ENCODE measurements at regions not wholly inside any gene's neighbourhood (a gene's known extent, or its start where the extent isn't known, plus 50 kb on each side); places are given as distances from the start of the nearest gene placed in this dataset.

DNA sequence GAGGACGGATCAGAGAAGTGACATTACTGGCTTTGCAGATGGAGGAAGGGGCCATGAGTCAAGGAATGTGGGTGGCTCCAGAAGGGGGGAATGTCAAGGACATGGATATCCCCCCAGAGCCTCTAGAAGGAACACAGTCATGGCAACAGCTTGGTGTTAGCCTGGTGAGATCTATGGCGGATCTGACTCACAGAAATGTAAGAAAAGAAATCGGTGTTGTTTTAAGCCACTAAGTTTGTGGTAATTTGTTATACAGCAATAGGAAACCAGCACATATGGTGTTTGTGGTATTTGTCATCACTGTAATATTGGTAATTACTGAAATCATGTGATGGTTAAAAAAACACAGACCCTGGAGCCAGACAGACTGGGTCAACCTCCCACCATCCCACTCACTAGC, 236.2 kb downstream of the SETD4 start:
- TF ChIP-seq, protein P1, sequence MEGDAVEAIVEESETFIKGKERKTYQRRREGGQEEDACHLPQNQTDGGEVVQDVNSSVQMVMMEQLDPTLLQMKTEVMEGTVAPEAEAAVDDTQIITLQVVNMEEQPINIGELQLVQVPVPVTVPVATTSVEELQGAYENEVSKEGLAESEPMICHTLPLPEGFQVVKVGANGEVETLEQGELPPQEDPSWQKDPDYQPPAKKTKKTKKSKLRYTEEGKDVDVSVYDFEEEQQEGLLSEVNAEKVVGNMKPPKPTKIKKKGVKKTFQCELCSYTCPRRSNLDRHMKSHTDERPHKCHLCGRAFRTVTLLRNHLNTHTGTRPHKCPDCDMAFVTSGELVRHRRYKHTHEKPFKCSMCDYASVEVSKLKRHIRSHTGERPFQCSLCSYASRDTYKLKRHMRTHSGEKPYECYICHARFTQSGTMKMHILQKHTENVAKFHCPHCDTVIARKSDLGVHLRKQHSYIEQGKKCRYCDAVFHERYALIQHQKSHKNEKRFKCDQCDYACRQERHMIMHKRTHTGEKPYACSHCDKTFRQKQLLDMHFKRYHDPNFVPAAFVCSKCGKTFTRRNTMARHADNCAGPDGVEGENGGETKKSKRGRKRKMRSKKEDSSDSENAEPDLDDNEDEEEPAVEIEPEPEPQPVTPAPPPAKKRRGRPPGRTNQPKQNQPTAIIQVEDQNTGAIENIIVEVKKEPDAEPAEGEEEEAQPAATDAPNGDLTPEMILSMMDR (IDR thresholded peaks at IDR 0.05), result no peak
- no peak for ATAC-seq
- WGBS, 2 donors, result 90 to 93% methylated on average over 3 of the region's 3 CpGs
- intact Hi-C loops (cut with DNase I), result no loop called here
- Histone ChIP-seq H3K4me3 (no peak overlapping the region), H3K9me3 (peaks cover 0 to 9% (median 0%) of the 10 kb centered on the region in 11 donors), H3K27me3 (peaks cover 0 to 13% (median 6%) of the 10 kb centered on the region in 7 donors), H3K36me3 (no peaks in the 10 kb centered on the region), H3K27ac (no peak overlapping the region), H3K4me1 (no peaks in the 10 kb centered on the region)
- DNase-seq, result no peak

DNA sequence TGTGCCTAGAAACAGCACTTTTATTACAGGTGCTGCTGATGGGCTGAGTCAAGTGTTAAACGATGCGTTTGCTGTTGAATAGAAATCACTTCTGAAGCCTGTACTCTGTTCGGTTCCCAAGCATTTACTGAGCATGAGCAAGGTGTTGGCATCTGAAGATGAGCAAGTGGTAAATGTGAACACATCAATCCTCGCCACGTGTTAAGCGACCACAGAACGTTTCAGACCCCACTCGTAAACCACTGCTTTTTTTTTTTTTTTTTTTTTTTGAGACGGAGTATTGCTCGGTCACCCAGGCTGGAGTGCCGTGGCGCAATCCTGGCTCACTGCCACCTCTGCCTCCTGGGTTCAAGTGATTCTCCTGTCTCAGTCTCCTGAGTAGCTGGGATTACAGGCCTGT, 241.2 kb downstream of the SETD4 start:
- H3K27ac ChIP-seq, result no peak overlapping the region
- H3K4me3 ChIP-seq, result no peak overlapping the region
- intact Hi-C loops (cut with DNase I), result no loop called here
- H3K36me3 ChIP-seq, result no peaks in the 10 kb centered on the region
- no peak for ATAC-seq
- H3K9me3 ChIP-seq, result peaks cover 0 to 9% (median 0%) of the 10 kb centered on the region in 11 donors
- H3K4me1 ChIP-seq, result peaks cover 0 to 7% (median 0%) of the 10 kb centered on the region in 9 donors
- DNase-seq, result no peak
- 91 to 93% methylated on average over 11 to 12 of the region's 12 CpGs for whole genome bisulfite sequencing, 2 donors
- TF ChIP-seq, protein P1 (IDR thresholded peaks at IDR 0.05), result no peak
- peaks cover 0 to 6% (median 0%) of the 10 kb centered on the region in 7 donors for H3K27me3 ChIP-seq

DNA sequence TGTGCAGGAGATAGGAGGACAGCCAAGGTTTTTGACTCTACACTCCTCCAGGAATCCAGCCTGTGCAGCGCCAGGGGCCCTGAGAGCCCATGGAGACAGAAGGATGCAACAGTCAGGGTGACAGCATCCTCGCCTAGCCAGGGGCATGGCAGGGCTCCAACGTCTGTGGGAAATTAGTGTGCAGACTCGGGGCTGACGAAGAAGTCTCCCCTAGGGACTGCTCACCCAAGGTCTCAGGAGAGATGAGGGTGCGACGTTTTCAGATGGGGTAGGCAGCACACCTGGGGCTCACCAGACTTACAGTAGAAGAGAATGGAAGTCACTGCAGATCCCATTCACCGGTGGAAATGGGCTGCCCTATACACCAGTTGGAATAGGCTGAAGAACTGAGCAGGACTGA, 241.7 kb downstream of the SETD4 start:
- 72 to 75% methylated on average over 8 of the region's 8 CpGs for WGBS, 2 donors
- ATAC-seq, result no peak
- intact Hi-C loops (cut with DNase I), result loop anchor here in 1 of 10 donors (1.0 kb wide), 1 partner anchor 47 kb away; no protein-coding TSS in a partner anchor

DNA sequence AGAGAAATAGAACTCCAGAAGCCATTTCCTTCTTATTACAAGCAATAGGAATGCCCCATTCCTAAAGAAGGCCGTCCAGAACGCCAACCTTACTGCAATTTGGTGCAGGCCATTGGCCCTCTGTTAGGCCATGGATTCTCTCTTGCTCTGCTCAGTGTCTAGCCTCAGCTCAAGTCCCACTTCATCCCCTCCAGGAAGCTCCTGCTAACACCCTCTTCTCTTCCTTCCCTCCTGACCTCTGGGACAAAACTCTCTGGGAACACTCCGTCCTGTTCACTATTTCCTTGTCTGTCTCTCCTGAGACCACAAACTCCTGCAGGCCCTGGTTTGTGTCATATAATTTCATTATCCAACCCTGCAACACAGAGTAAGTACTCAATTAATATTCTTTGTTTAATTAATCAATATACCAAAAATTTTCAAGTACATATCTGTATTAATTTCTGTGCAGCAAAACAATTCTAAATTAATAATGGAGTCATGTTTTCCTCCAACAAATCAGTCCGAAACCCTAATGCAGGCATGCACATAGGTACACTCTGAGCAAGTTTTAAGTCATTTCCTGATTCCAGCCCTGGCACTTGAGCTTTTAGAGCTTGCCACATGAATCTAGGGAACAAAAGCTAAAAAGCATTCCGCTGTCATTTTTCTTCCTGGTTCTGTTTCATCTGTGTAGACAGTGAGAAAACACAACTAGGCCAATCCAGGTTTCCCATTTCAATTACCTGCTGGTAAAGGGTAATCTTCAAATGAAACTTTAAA, 245.3 kb downstream of the SETD4 start:
- ATAC-seq (peak in 4 of 8 donors; percentile 20 to 55 (median 34)), DNase-seq (no peak)
- intact Hi-C loops (cut with DNase I), result no loop called here
- H3K9me3 ChIP-seq, result no peaks in the 10 kb centered on the region
- peak overlapping the region in 1 of 10 donors; percentile 52 for H3K27ac ChIP-seq
- no peak overlapping the region for H3K4me3 ChIP-seq
- peaks cover 0 to 7% (median 0%) of the 10 kb centered on the region in 9 donors for H3K4me1 ChIP-seq
- no peaks in the 10 kb centered on the region for H3K27me3 ChIP-seq
- TF ChIP-seq, protein P1 (IDR thresholded peaks at IDR 0.05), result no peak
- 75 to 84% methylated on average over 5 of the region's 5 CpGs for WGBS, 2 donors
- no peaks in the 10 kb centered on the region for H3K36me3 ChIP-seq

More for the DNA sequence above, 241.7 kb downstream of the SETD4 start:
- no peak for DNase-seq
- H3K36me3 ChIP-seq, result no peaks in the 10 kb centered on the region
- peaks cover 0 to 6% (median 0%) of the 10 kb centered on the region in 7 donors for H3K27me3 ChIP-seq
- H3K27ac ChIP-seq, result no peak overlapping the region
- no peak overlapping the region for H3K4me3 ChIP-seq
- TF ChIP-seq, protein P1 (IDR thresholded peaks at IDR 0.05), result no peak
- H3K9me3 ChIP-seq, result peaks cover 0 to 9% (median 0%) of the 10 kb centered on the region in 11 donors
- peaks cover 0 to 7% (median 0%) of the 10 kb centered on the region in 9 donors for H3K4me1 ChIP-seq

All from heart right ventricle (tissue), 16 donors.